H9 (cell line): ENCODE measurements at regions not wholly inside any gene's neighbourhood (a gene's known extent, or its start where the extent isn't known, plus 50 kb on each side); places are given as distances from the start of the nearest gene placed in this dataset.

ENCODE experiments used
- DNase-seq: peaks from one replicate; pipeline ENCODE4 v3.0.0-alpha.2; 2017
- H2AFZ ChIP-seq: one replicate; pipeline ENCODE4 v1.6.1; 2013; ENCODE audit warnings: mild to moderate bottlenecking, low read length, control low read depth, moderate library complexity
- H2AK5ac ChIP-seq: 2 replicates; pipeline ENCODE4 v1.6.1; 2013; ENCODE audit warnings: low read length, control low read depth, mixed read lengths; ENCODE audit not compliant: insufficient read length
- H2BK120ac ChIP-seq: one replicate; pipeline ENCODE4 v1.6.1; 2013; ENCODE audit warnings: low read depth, mild to moderate bottlenecking, low read length, control low read depth, inconsistent platforms; ENCODE audit not compliant: poor library complexity, severe bottlenecking
- H2BK12ac ChIP-seq: 2 replicates; pipeline ENCODE4 v1.6.1; 2013; ENCODE audit warnings: low read length, control low read depth, mixed read lengths, low read depth; ENCODE audit not compliant: insufficient read length
- H2BK15ac ChIP-seq: 2 replicates; pipeline ENCODE4 v1.6.1; 2013; ENCODE audit warnings: low read depth, low read length, control low read depth
- H2BK20ac ChIP-seq: one replicate; pipeline ENCODE4 v1.6.1; 2013; ENCODE audit warnings: low read depth, mild to moderate bottlenecking, low read length, control low read depth, inconsistent platforms; ENCODE audit not compliant: poor library complexity, severe bottlenecking
- H2BK5ac ChIP-seq: 2 replicates; pipeline ENCODE4 v1.6.1; 2013; ENCODE audit warnings: low read length, control low read depth, mixed read lengths; ENCODE audit not compliant: insufficient read length
- H3K14ac ChIP-seq: 2 replicates; pipeline ENCODE4 v1.6.1; 2013; ENCODE audit warnings: low read length, control low read depth; ENCODE audit not compliant: insufficient read depth
- H3K18ac ChIP-seq: 2 replicates; pipeline ENCODE4 v1.6.1; 2013; ENCODE audit warnings: low read depth, mild to moderate bottlenecking, mixed read lengths, low read length, control low read depth; ENCODE audit not compliant: insufficient read length
- H3K23ac ChIP-seq: 2 replicates; pipeline ENCODE4 v1.6.1; 2013; ENCODE audit warnings: low read length, control low read depth, mixed read lengths, low read depth; ENCODE audit not compliant: insufficient read length
- H3K23me2 ChIP-seq: 2 replicates; pipeline ENCODE4 v1.6.1; 2013; ENCODE audit warnings: low read depth, mild to moderate bottlenecking, mixed read lengths, low read length, control low read depth; ENCODE audit not compliant: insufficient read length, poor library complexity, severe bottlenecking
- H3K27ac ChIP-seq: 2 replicates; pipeline ENCODE4 v1.5.1; 2013; ENCODE audit warnings: low read length, control low read depth, mixed read lengths, low read depth; ENCODE audit not compliant: insufficient read length
- H3K27me3 ChIP-seq: 2 replicates; pipeline ENCODE4 v1.6.1; 2013; ENCODE audit warnings: low read length, control low read depth, inconsistent platforms; ENCODE audit not compliant: insufficient read depth
- H3K4ac ChIP-seq: 2 replicates; pipeline ENCODE4 v1.6.1; 2013; ENCODE audit warnings: low read depth, mild to moderate bottlenecking, control low read depth, inconsistent platforms, low read length, moderate library complexity
- H3K4me1 ChIP-seq: 2 replicates; pipeline ENCODE4 v1.6.1; 2013; ENCODE audit warnings: low read length, control low read depth, inconsistent platforms; ENCODE audit not compliant: insufficient read depth
- H3K4me2 ChIP-seq: 2 replicates; pipeline ENCODE4 v1.6.1; 2013; ENCODE audit warnings: low read length, control low read depth, mixed read lengths; ENCODE audit not compliant: insufficient read length, insufficient read depth
- H3K56ac ChIP-seq: 2 replicates; pipeline ENCODE4 v1.6.1; 2013; ENCODE audit warnings: low read depth, mild to moderate bottlenecking, mixed read lengths, low read length, control low read depth; ENCODE audit not compliant: insufficient read length
- H3K79me1 ChIP-seq: 2 replicates; pipeline ENCODE4 v1.6.1; 2013; ENCODE audit warnings: low read depth, mild to moderate bottlenecking, moderate library complexity, low read length, control low read depth, inconsistent platforms; ENCODE audit not compliant: insufficient read depth, poor library complexity, severe bottlenecking
- H3K79me2 ChIP-seq: 2 replicates; pipeline ENCODE4 v1.6.1; 2013; ENCODE audit warnings: low read length, control low read depth, inconsistent platforms; ENCODE audit not compliant: insufficient read depth
- H3K9ac ChIP-seq: 2 replicates; pipeline ENCODE4 v1.6.1; 2013; ENCODE audit warnings: low read length, control low read depth, mixed read lengths; ENCODE audit not compliant: insufficient read length; ENCODE audit errors: extremely low read depth
- H3K9me3 ChIP-seq: one replicate; pipeline ENCODE4 v1.6.1; 2013; ENCODE audit warnings: low read depth, low read length, inconsistent platforms; ENCODE audit not compliant: control insufficient read depth
- H3T11ph ChIP-seq: one replicate; pipeline ENCODE4 v1.6.1; 2013; ENCODE audit warnings: mild to moderate bottlenecking, low read length, control low read depth, inconsistent platforms
- H4K20me1 ChIP-seq: one replicate; pipeline ENCODE4 v1.6.1; 2013; ENCODE audit not compliant: control insufficient read depth, insufficient read length, insufficient read depth
- H4K5ac ChIP-seq: 2 replicates; pipeline ENCODE4 v1.6.1; 2013; ENCODE audit warnings: low read depth, mild to moderate bottlenecking, mixed read lengths, low read length, control low read depth; ENCODE audit not compliant: insufficient read length
- H4K8ac ChIP-seq: replicated peaks from 2 replicates; pipeline ENCODE4 v1.6.1; 2013; ENCODE audit warnings: low read length, control low read depth, mixed read lengths, low read depth; ENCODE audit not compliant: insufficient read length
- H4K91ac ChIP-seq: 2 replicates; pipeline ENCODE4 v1.6.1; 2013; ENCODE audit warnings: low read depth, mild to moderate bottlenecking, moderate library complexity, mixed read lengths, low read length, control low read depth; ENCODE audit not compliant: insufficient read length
- H3K27ac Mint-ChIP-seq, 3 experiments: 2 replicates in 2 of 3; 3 replicates in 1 of 3; pipeline ENCODE4 v1.8.0; 2020 to 2021; ENCODE audit warnings: mixed read lengths in 3 of 3, mild to moderate bottlenecking in 1 of 3, moderate library complexity in 1 of 3
- H3K27me3 Mint-ChIP-seq: 2 replicates; pipeline ENCODE4 v1.8.0; 2021; ENCODE audit warnings: low read depth, mild to moderate bottlenecking, moderate library complexity, mixed read lengths
- H3K36me3 Mint-ChIP-seq, 3 experiments: 2 replicates in 2 of 3; 3 replicates in 1 of 3; pipeline ENCODE4 v1.8.0; 2020 to 2021; ENCODE audit warnings: low read depth in 3 of 3, mixed read lengths in 3 of 3; ENCODE audit not compliant: insufficient read depth in 1 of 3
- H3K4me1 Mint-ChIP-seq, 2 experiments: 2 replicates each; pipeline ENCODE4 v1.8.0; 2020; ENCODE audit warnings: mixed read lengths in 2 of 2
- H3K4me3 Mint-ChIP-seq, 2 experiments: 2 replicates in 1 of 2; 3 replicates in 1 of 2; pipeline ENCODE4 v1.8.0; 2020 to 2021; ENCODE audit warnings: mild to moderate bottlenecking in 2 of 2, mixed read lengths in 2 of 2, moderate library complexity in 1 of 2
- H3K9me3 Mint-ChIP-seq, 2 experiments: 2 replicates in 1 of 2; 3 replicates in 1 of 2; pipeline ENCODE4 v1.8.0; 2020; ENCODE audit warnings: mild to moderate bottlenecking in 2 of 2, mixed read lengths in 2 of 2, moderate library complexity in 1 of 2
- WGBS: extraction: QIAGEN DNeasy Blood & Tissue Kit; methylation state at CpG from one replicate; pipeline ENCODE4 v1.1.7; 2013; ENCODE audit warnings: missing lambda C conversion rate, low lambda C conversion rate, mixed read lengths; ENCODE audit not compliant: insufficient read length; ENCODE audit errors: extremely low coverage; 5-methylcytosine and 5-hydroxymethylcytosine counted together
- TF ChIP-seq, protein P1 (sequence below): fragments of 200-600 bp; sonication (generic); conservative IDR thresholded peaks from 3 replicates; pipeline ENCODE4 v1.8.0; 2021; ENCODE audit warnings: antibody characterized with exemption, mild to moderate bottlenecking

DNA sequence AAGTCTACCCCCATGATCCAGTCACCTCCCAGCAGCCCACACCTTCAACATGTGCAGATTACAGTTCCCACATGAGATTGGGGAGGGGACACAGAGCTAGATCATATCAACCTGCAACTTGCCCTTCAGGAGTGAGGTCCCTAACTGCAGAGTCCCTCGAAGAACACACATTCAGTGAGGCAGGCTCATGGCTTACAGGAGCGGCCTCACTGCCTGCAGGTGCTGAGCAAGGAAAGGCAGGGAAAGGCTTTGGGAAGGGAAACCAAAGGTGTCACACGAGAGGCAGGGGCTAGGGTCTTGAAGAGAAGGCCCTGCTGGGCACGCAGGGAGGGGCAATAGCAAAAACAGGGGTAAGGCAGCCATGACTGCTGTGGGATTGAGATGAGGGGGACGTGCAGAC lies 182.4 kb upstream of the CHRNA7 start:
- H3K9ac ChIP-seq, result no peak overlapping the region
- Mint-ChIP-seq H3K4me1 (peaks cover 0 to 2% of the 10 kb centered on the region in 2 experiments; a peak in 1 of 4 replicates), H3K9me3 (peaks cover 18 to 24% of the 10 kb centered on the region in 2 experiments), H3K4me3 (no peak overlapping the region), H3K36me3 (peaks cover 0 to 1% (median 0%) of the 10 kb centered on the region in 3 experiments; a peak in 3 of 7 replicates), H3K27me3 (peaks cover 2% of the 10 kb centered on the region; the same call in 1 of the 2 replicates), H3K27ac (no peak overlapping the region; a peak in 1 of 7 replicates)
- H2BK5ac ChIP-seq, result no peak overlapping the region
- H3K79me1 ChIP-seq, result no peaks in the 10 kb centered on the region
- H2BK15ac ChIP-seq, result no peak overlapping the region
- H4K20me1 ChIP-seq, result peaks cover 3% of the 10 kb centered on the region
- no peak overlapping the region for H3T11ph ChIP-seq
- no peak for DNase-seq
- no peak overlapping the region for H3K14ac ChIP-seq
- H3K27me3 ChIP-seq, result no peaks in the 10 kb centered on the region
- no peak overlapping the region for H3K56ac ChIP-seq
- no peak overlapping the region for H3K18ac ChIP-seq
- H2BK120ac ChIP-seq, result no peak overlapping the region
- H2AK5ac ChIP-seq, result no peak overlapping the region
- no peak overlapping the region for H4K91ac ChIP-seq
- H2BK12ac ChIP-seq, result no peak overlapping the region
- no peaks in the 10 kb centered on the region for H3K9me3 ChIP-seq
- WGBS, result no CpG with 5 or more reads among the region's 5 CpGs
- H3K23me2 ChIP-seq, result no peaks in the 10 kb centered on the region
- H3K4me1 ChIP-seq, result no peaks in the 10 kb centered on the region
- no peak overlapping the region for H4K5ac ChIP-seq
- H4K8ac ChIP-seq, result no peak overlapping the region
- TF ChIP-seq, protein P1, sequence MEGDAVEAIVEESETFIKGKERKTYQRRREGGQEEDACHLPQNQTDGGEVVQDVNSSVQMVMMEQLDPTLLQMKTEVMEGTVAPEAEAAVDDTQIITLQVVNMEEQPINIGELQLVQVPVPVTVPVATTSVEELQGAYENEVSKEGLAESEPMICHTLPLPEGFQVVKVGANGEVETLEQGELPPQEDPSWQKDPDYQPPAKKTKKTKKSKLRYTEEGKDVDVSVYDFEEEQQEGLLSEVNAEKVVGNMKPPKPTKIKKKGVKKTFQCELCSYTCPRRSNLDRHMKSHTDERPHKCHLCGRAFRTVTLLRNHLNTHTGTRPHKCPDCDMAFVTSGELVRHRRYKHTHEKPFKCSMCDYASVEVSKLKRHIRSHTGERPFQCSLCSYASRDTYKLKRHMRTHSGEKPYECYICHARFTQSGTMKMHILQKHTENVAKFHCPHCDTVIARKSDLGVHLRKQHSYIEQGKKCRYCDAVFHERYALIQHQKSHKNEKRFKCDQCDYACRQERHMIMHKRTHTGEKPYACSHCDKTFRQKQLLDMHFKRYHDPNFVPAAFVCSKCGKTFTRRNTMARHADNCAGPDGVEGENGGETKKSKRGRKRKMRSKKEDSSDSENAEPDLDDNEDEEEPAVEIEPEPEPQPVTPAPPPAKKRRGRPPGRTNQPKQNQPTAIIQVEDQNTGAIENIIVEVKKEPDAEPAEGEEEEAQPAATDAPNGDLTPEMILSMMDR, result no peak
- no peak overlapping the region for H2AFZ ChIP-seq
- H3K79me2 ChIP-seq, result no peaks in the 10 kb centered on the region
- H3K4me2 ChIP-seq, result no peak overlapping the region
- no peak overlapping the region for H3K4ac ChIP-seq
- H2BK20ac ChIP-seq, result no peak overlapping the region
- H3K27ac ChIP-seq, result no peak overlapping the region
- no peak overlapping the region for H3K23ac ChIP-seq
